Embryonic facial prominence (tissue), 1 donor: ENCODE measurements at regions not wholly inside any gene's neighbourhood (a gene's known extent, or its start where the extent isn't known, plus 50 kb on each side); places are given as distances from the start of the nearest gene placed in this dataset.

Experiments
- DNase-seq: peaks from one replicate; pipeline ENCODE4 v3.0.0-alpha.2; 2016; ENCODE audit errors: extremely low spot score

- no peak for DNase-seq
These were observed 396.8 kb downstream of the QKI start for GRCh38 chr6:163811317-163811716.

DNA sequence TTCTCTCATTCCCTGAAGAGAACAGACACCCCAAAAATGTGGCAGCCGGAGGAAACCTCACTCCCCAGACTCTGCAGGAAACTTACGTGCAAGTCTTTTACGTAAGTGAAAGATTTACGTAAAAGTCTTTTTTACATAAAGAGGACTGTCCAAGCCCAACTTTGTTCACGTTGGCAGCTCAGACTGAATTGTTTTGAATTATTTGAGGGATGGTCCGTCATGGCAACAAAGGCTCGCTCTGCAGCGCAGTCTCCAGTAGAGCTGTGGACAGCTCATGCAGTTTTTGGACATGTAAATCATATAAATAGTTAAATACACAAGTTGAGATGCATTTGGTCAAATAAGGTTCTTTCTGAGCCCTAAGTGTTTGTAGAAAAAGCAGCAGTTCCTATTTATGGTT lies 394.8 kb downstream of the QKI start:
- no peak for DNase-seq

GRCh38 chr6:163808871-163809270 lies 394.4 kb downstream of the QKI start:
- DNase-seq, result no peak

GRCh38 chr6:163808231-163808630 lies 393.7 kb downstream of the QKI start:
- no peak for DNase-seq

DNA sequence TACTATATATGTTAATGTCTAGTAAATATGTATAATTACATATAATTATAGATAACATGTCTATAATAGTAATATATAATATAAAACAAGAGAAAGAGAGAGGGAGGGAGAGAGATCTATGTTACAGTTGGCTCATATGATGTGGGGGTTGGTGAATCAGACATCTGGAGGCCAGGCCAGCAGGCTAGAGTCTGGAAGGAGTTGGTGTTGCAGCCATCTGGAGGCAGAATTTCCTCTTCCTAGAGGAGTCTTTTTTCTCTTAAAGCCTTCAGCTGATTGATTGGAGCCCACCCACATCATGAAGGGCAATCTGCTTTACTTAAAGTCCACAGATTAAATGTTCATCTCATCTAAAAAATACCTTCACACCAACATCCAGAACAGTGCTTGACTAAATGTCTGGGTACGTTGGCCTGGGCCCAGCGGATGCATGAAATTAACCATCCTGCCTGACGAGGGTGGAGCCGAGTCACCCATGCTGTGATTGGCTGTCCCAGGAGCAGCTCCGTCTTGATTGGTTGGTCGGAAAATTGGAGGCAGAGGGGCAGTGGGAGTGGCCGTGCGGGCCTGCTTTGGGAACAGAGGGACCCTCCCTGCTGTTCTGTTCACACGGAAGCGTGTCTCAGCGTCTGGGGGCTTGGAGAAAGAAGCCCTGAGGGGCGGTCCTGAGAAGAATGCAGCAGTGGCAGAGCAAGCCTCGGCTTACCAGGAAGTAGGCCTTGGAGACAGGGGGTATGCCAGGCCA lies 392.4 kb downstream of the QKI start:
- no peak for DNase-seq

GRCh38 chr6:163804991-163805390 lies 390.5 kb downstream of the QKI start:
- DNase-seq, result no peak

DNA sequence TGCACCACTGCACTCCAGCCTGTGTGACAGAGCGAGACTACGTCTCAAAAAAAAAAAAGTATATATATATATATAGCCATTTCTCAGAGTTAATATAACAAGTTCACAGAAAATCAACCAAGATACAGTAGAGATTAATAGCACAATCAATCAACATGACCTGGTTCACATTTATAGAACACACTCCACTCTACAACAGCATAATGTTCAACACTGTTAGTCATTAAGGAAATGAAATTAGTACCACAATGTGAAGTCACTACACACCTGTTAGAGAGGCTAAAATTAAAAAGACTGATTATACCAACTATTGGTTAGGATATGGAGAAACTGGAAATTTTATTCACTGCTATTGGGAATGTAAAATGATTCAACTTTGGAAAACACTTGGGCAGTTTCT lies 387.7 kb downstream of the QKI start:
- no peak for DNase-seq

GRCh38 chr6:163797296-163797845 lies 382.9 kb downstream of the QKI start:
- no peak for DNase-seq

DNA sequence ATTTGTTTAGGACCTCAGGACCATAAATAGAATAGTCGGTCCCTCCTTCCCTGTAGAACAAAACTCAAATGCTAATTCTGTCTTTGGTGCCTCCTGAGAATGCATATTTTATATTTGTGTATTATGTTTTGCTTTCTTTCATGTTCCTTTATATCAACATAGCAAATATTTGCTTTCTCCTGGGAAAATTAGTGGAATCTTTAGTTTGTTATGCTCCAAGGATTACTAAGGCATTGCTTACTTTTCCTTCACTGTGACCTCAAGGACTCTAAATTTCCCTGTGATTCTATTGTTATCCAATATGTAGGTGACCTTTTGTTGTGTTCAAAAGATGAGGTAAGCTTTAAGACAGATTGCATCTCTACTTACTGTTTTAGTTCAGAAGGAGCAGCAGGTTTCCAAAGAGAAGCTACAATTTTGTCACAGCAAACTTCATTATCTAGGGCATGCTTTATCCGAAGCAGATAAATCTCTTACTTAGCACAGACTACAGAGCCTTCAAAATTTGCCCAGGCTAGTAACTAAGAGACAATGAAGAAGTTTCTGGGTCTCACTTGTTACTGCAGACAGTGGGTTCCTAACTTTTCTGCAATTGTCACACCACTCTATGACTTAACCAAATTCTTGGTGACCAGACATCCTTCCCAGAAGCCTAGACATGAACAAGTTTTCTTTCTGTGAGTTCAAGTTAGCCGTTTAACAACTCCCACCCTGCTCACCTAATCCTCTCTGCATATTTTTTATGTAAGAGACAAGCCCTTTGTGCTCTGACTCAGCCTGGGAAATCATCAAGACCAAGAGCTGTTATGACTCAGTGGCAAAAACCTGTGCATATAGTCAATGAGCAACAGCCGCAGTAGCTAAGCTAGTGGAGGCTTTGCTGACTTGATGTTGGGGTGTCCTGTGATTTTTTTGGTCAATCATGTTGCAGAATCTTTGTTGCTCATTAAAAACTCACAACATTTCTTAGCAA lies 378.8 kb downstream of the QKI start:
- no peak for DNase-seq

DNA sequence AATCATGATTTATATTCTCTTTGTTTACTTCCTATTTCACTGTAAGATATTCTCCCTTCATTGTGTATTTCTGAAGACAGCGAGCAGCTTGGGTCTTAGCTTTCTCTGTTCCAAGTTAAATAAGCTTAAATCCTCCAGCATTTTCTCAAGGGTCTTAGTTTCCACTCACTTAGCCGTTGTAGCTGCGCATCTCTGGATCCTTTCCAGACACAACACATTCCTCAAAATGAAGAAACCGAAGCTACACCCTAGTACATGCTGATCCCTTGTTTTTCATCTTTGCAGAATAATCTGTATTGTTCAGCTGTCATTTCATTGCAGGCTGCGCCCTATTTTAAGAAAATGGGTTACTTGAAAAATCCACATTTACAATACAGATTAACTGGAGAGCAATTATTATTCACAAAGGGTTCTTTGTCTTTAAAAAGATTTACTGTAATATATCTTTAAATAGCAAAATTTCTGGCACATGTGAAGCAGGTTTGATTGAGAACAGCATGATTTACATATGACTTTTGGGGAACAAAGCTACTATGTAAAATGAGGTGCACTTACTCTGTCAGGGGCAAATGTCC lies 375.8 kb downstream of the QKI start:
- no peak for DNase-seq

GRCh38 chr6:163789199-163789810 lies 374.8 kb downstream of the QKI start:
- no peak for DNase-seq

- no peak for DNase-seq
These were observed 372.6 kb downstream of the QKI start for GRCh38 chr6:163786995-163787671.

GRCh38 chr6:163782436-163783003 lies 368.0 kb downstream of the QKI start:
- DNase-seq, result no peak

DNA sequence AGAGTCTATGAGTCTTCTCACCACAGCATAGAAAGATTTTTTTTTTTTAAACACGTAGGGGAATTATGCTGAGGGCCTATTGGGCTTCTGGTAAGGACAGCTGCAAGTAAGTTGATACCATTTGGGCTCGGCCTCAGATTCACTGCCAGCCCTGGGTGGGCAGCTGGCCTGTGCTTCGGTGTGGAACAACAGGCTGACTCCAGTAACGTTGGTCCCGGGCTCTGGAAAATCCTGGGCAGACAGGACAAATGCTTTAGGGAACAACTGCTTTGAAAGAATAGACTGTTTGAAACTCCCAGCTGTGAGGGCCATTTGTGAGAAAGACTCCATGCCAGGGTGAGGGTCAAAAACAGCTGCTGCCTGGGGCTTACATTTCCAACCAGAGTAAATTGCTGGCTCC lies 366.5 kb downstream of the QKI start:
- no peak for DNase-seq

DNA sequence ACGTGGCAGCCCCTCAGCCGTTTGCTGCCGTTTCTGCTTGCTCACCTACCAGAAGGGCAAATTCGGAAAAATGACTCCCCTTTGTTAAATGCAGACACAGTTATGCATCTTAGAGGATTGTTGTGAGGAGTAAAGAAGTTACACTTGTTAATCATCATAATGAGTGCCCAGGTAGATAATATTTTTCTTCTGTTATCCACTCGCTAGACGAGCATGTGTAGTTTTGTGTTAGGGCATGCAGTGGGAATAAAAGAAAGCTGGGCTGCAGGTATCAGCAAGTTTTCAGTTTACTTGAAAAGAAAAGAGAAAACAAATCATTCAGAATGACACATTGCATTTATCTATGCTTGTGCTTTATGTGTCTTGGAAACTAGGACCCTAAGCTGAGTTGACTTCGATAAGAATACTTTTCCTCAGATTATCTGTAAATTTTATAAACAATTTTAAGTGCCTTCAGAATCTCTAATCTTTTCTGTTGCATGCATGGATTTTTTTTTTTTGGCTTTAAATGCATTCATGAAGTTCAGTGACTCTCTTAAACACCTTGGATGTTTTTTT lies 365.3 kb downstream of the QKI start:
- no peak for DNase-seq

- no peak for DNase-seq
These were observed 363.2 kb downstream of the QKI start for GRCh38 chr6:163777716-163778115.

- DNase-seq, result no peak
These were observed 362.6 kb downstream of the QKI start for GRCh38 chr6:163776906-163777686.

GRCh38 chr6:163776196-163776905 lies 361.8 kb downstream of the QKI start:
- DNase-seq, result no peak

DNA sequence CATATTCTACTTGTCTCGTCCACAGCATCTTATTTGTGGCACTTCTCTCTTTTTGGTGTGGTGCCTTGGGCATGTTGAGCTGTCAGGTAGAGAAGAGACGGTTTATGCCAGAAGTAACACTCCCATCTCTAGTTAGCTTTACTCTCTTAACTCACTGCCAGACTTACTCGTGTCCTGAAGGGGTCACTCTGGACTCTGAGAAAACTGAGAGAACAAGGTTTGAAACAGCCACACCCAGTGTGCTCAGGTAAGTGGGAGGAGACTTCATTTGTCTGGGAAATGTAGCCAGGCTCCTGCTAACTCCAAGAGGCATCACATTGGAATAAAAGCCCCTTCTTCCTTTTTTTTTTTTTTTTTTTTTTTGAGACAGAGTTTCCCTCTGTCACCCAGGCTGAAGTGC lies 360.8 kb downstream of the QKI start:
- no peak for DNase-seq
